H1 (cell line): ENCODE measurements at regions not wholly inside any gene's neighbourhood (a gene's known extent, or its start where the extent isn't known, plus 50 kb on each side); places are given as distances from the start of the nearest gene placed in this dataset.

Experiments
- CTCF ChIA-PET: fragments of 300-600 bp; sonication (Branson Sonifier 250); formaldehyde crosslinking; loops from one replicate; lab custom pipeline; 2021; ENCODE audit not compliant: partially characterized antibody; lab: Charles Lee
- POLR2A ChIA-PET: fragments of 300-600 bp; sonication (Branson Sonifier 250); formaldehyde crosslinking; loops from one replicate; lab custom pipeline; 2021; ENCODE audit warnings: inconsistent platforms; ENCODE audit not compliant: partially characterized antibody; lab: Charles Lee
- DNase-seq, 2 experiments: peaks; one replicate each; pipeline versions ENCODE4 v3.0.0 to v3.0.0-alpha.2; 2010 to 2022; ENCODE audit warnings: low spot score in 2 of 2, low read depth in 1 of 2, mixed read lengths in 1 of 2
- FAIRE-seq: peaks from 2 replicates; lab custom pipeline; 2011; peaks lifted over from hg19 to GRCh38; lab: Jason Lieb, UNC
- H2AFZ ChIP-seq: 2 replicates; pipeline ENCODE4 v1.8.1; 2012; ENCODE audit warnings: low read length, inconsistent platforms
- H2AK5ac ChIP-seq: 2 replicates; pipeline ENCODE4 v1.6.1; 2013; ENCODE audit warnings: low read depth, low read length
- H2BK120ac ChIP-seq: replicated peaks from 2 replicates; pipeline ENCODE3; 2013; ENCODE audit warnings: low read depth, low read length, inconsistent platforms
- H2BK12ac ChIP-seq: 2 replicates; pipeline ENCODE4 v1.6.1; 2013; ENCODE audit warnings: low read depth, low read length
- H2BK15ac ChIP-seq: 2 replicates; pipeline ENCODE4 v1.6.1; 2013; ENCODE audit warnings: low read length
- H2BK20ac ChIP-seq: 2 replicates; pipeline ENCODE4 v1.6.1; 2013; ENCODE audit warnings: low read length
- H2BK5ac ChIP-seq: 2 replicates; pipeline ENCODE4 v1.6.1; 2013; ENCODE audit warnings: low read depth, low read length
- H3K14ac ChIP-seq: 2 replicates; pipeline ENCODE4 v1.6.1; 2013; ENCODE audit warnings: inconsistent platforms; ENCODE audit not compliant: insufficient read length
- H3K18ac ChIP-seq: 2 replicates; pipeline ENCODE4 v1.6.1; 2013; ENCODE audit warnings: low read length; ENCODE audit errors: extremely low read depth
- H3K23ac ChIP-seq: 2 replicates; pipeline ENCODE4 v1.6.1; 2013; ENCODE audit warnings: inconsistent platforms; ENCODE audit not compliant: insufficient read length
- H3K23me2 ChIP-seq: 2 replicates; pipeline ENCODE4 v1.6.1; 2013; ENCODE audit warnings: low read depth, low read length
- H3K27ac ChIP-seq: 2 replicates; pipeline ENCODE4 v1.6.1; 2011; ENCODE audit warnings: low read depth, low read length, inconsistent platforms
- H3K27me3 ChIP-seq, 4 experiments: replicated peaks in 1 of 4; 1 replicate in 1 of 4; 2 replicates in 3 of 4; pipeline versions ENCODE4 v1.6.1 to v1.8.1; 2011 to 2013; ENCODE audit warnings: low read length in 3 of 4, mild to moderate bottlenecking in 3 of 4, inconsistent platforms in 2 of 4, mixed read lengths in 2 of 4, moderate library complexity in 1 of 4; ENCODE audit not compliant: control insufficient read depth in 3 of 4, insufficient read depth in 3 of 4; ENCODE audit errors: extremely low read depth in 1 of 4
- H3K36me3 ChIP-seq, 4 experiments: 2 replicates each; pipeline versions ENCODE4 v1.6.1 to v1.8.1; 2011 to 2013; ENCODE audit warnings: mild to moderate bottlenecking in 4 of 4, low read length in 3 of 4, moderate library complexity in 2 of 4, control low read depth in 1 of 4, inconsistent platforms in 1 of 4; ENCODE audit not compliant: insufficient read depth in 4 of 4, control insufficient read depth in 2 of 4
- H3K4ac ChIP-seq: replicated peaks from 2 replicates; pipeline ENCODE3; 2013; ENCODE audit warnings: low read length, low read depth, mixed read lengths, inconsistent platforms; ENCODE audit not compliant: insufficient read length
- H3K4me1 ChIP-seq, 4 experiments: replicated peaks in 1 of 4; 1 replicate in 1 of 4; 2 replicates in 3 of 4; pipeline versions ENCODE4 v1.6.1 to v1.8.1; 2011 to 2013; ENCODE audit warnings: low read length in 3 of 4, inconsistent platforms in 2 of 4, mixed read lengths in 1 of 4; ENCODE audit not compliant: insufficient read depth in 4 of 4, control insufficient read depth in 3 of 4
- H3K4me2 ChIP-seq, 2 experiments: 2 replicates each; pipeline versions ENCODE4 v1.6.1 to v1.8.1; 2011 to 2013; ENCODE audit warnings: low read depth in 2 of 2, low read length in 2 of 2, control low read depth in 1 of 2, inconsistent platforms in 1 of 2, mild to moderate bottlenecking in 1 of 2; ENCODE audit not compliant: insufficient read depth in 1 of 2
- H3K4me3 ChIP-seq, 4 experiments: fragments of 200-600, 300-600 bp in 1 of 4; sonication (generic), shearing (Covaris generic), sonication (Bioruptor Twin) in 1 of 4; 2 replicates each; pipeline versions ENCODE4 v1.5.1 to v1.8.1; 2011 to 2016; ENCODE audit warnings: low read length in 4 of 4, low read depth in 3 of 4, control low read depth in 2 of 4, inconsistent platforms in 2 of 4, mild to moderate bottlenecking in 2 of 4, mixed read lengths in 1 of 4, moderate library complexity in 1 of 4; ENCODE audit not compliant: insufficient read depth in 2 of 4; ENCODE audit errors: extremely low read depth in 1 of 4
- H3K56ac ChIP-seq: replicated peaks from 2 replicates; pipeline ENCODE3; 2013; ENCODE audit warnings: low read depth, mild to moderate bottlenecking, mixed read lengths, low read length, inconsistent platforms; ENCODE audit not compliant: insufficient read length
- H3K79me1 ChIP-seq: 2 replicates; pipeline ENCODE4 v1.6.1; 2013; ENCODE audit warnings: low read depth, low read length, control low read depth
- H3K79me2 ChIP-seq, 2 experiments: 2 replicates each; pipeline versions ENCODE4 v1.6.1 to v1.8.1; 2012 to 2013; ENCODE audit warnings: low read length in 2 of 2, mild to moderate bottlenecking in 2 of 2, inconsistent platforms in 1 of 2; ENCODE audit not compliant: insufficient read depth in 2 of 2, control insufficient read depth in 1 of 2
- H3K9ac ChIP-seq, 4 experiments: replicated peaks in 1 of 4; 1 replicate in 1 of 4; 2 replicates in 3 of 4; pipeline versions ENCODE4 v1.6.1 to v1.8.1; 2011 to 2013; ENCODE audit warnings: low read depth in 3 of 4, low read length in 3 of 4, control low read depth in 2 of 4, mild to moderate bottlenecking in 2 of 4, moderate library complexity in 2 of 4, inconsistent platforms in 1 of 4; ENCODE audit errors: extremely low read depth in 1 of 4
- H3K9me3 ChIP-seq, 2 experiments: 2 replicates each; pipeline versions ENCODE4 v1.6.1 to v1.8.1; 2012 to 2013; ENCODE audit warnings: mild to moderate bottlenecking in 2 of 2, moderate library complexity in 2 of 2, control low read depth in 1 of 2, inconsistent platforms in 1 of 2, low read depth in 1 of 2, low read length in 1 of 2, mixed read lengths in 1 of 2; ENCODE audit not compliant: insufficient read depth in 2 of 2
- H4K20me1 ChIP-seq, 2 experiments: replicated peaks in 1 of 2; 2 replicates each; pipeline versions ENCODE3 to v1.8.1; 2011 to 2013; ENCODE audit warnings: inconsistent platforms in 2 of 2, low read length in 2 of 2, mild to moderate bottlenecking in 1 of 2; ENCODE audit not compliant: insufficient read depth in 2 of 2, control insufficient read depth in 1 of 2
- H4K5ac ChIP-seq: 2 replicates; pipeline ENCODE4 v1.6.1; 2013; ENCODE audit warnings: low read length, low read depth, mixed read lengths, inconsistent platforms; ENCODE audit not compliant: insufficient read length
- H4K8ac ChIP-seq: 2 replicates; pipeline ENCODE4 v1.8.0; 2013; ENCODE audit warnings: mild to moderate bottlenecking, moderate library complexity, low read length, inconsistent platforms; ENCODE audit not compliant: insufficient read depth; ENCODE audit errors: extremely low read depth
- H4K91ac ChIP-seq: replicated peaks from 2 replicates; pipeline ENCODE3; 2013; ENCODE audit warnings: low read length, mixed read lengths, inconsistent platforms; ENCODE audit not compliant: insufficient read length
- HDAC6 ChIP-seq: IDR thresholded peaks from one replicate; pipeline ENCODE4 v1.7.1; 2012; ENCODE audit warnings: low read depth, mild to moderate bottlenecking, inconsistent platforms, low read length, moderate library complexity
- KDM5A ChIP-seq: fragments of 200-600 bp; IDR thresholded peaks from 2 replicates; pipeline ENCODE4 v1.7.1; 2012; ENCODE audit warnings: mild to moderate bottlenecking, low read length, inconsistent platforms, mixed read lengths
- POLR2A ChIP-seq, 2 experiments: IDR thresholded peaks; 1 replicate in 1 of 2; 2 replicates in 1 of 2; pipeline ENCODE4 v1.6.1; 2011; ENCODE audit warnings: low read depth in 2 of 2, low read length in 2 of 2, mild to moderate bottlenecking in 2 of 2; ENCODE audit errors: control extremely low read depth in 1 of 2
- POU5F1 ChIP-seq: IDR thresholded peaks from 2 replicates; pipeline ENCODE4 v1.6.1; 2011; ENCODE audit warnings: low read depth, mild to moderate bottlenecking, low read length, moderate library complexity
- WGBS, 2 experiments: shearing (Covaris generic) in 1 of 2; methylation state at CpG; one replicate each; pipeline versions ENCODE4 v1.1.6 to v1.1.7; 2013 to 2015; ENCODE audit warnings: low lambda C conversion rate in 2 of 2, mixed read lengths in 2 of 2, inconsistent platforms in 1 of 2, low coverage in 1 of 2, missing lambda C conversion rate in 1 of 2; ENCODE audit not compliant: insufficient replicate concordance in 2 of 2, insufficient coverage in 1 of 2, insufficient read length in 1 of 2; ENCODE audit errors: extremely low coverage in 1 of 2, missing lambda C conversion rate in 1 of 2; 5-methylcytosine and 5-hydroxymethylcytosine counted together

DNA sequence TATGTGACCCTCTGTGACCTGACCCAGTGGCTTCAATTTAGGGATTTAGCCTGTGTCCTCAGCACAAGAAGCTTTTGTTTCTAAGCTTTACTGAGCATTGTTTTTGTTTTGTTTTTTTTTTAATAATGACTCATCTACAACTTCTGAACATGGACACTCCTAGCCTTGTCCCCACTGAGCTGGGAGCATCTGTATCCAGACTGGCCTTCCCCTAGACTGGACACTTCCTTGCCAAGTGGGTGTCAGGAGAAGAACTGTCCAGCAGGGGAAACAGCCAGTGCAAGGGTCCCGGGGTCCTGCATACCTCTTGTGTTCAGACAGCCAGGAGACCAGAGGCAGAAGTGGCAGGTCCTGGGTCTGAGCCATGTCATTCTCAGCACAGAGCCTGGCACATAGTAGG, 108.6 kb downstream of the TMEM130 start:
- ChIA-PET CTCF (interaction anchor here (0.6 to 1.5 kb wide), 3 partner anchors 12 to 70 kb away, joined by 3 to 6 read pairs (median 3); no protein-coding TSS in a partner anchor), POLR2A (interaction anchor here (0.6 kb wide), 1 partner anchor 8 kb away, joined by 3 read pairs; no protein-coding TSS in a partner anchor)
- Histone ChIP-seq H3K27ac (no peak overlapping the region), H2BK12ac (no peak overlapping the region), H4K20me1 (no peaks in the 10 kb centered on the region), H3K18ac (no peak overlapping the region), H3K27me3 (no peaks in the 10 kb centered on the region), H2BK20ac (no peak overlapping the region), H4K5ac (no peak overlapping the region), H2BK5ac (no peak overlapping the region), H3K79me1 (no peaks in the 10 kb centered on the region), H3K9ac (no peak overlapping the region), H4K91ac (no peak overlapping the region), H4K8ac (no peak overlapping the region), H3K36me3 (no peaks in the 10 kb centered on the region), H2AK5ac (no peak overlapping the region), H3K4me3 (no peak overlapping the region), H3K14ac (no peak overlapping the region), H3K4ac (no peak overlapping the region), H2BK120ac (no peak overlapping the region), H3K9me3 (no peaks in the 10 kb centered on the region), H2AFZ (no peak overlapping the region), H3K79me2 (no peaks in the 10 kb centered on the region), H3K23me2 (no peaks in the 10 kb centered on the region), H3K4me2 (no peak overlapping the region), H3K56ac (no peak overlapping the region), H3K23ac (no peak overlapping the region), H3K4me1 (no peaks in the 10 kb centered on the region), H2BK15ac (no peak overlapping the region)
- no peak for TF ChIP-seq POU5F1
- no peak for TF ChIP-seq HDAC6
- TF ChIP-seq KDM5A: no peak
- no peak for TF ChIP-seq POLR2A (IDR thresholded peaks at IDR 0.05; ENCODE audit: control extremely low read depth in 1 of 2, low read depth in 2 of 2, low read length in 2 of 2)
- DNase-seq (no peak), FAIRE-seq (no peak)
- WGBS, 2 experiments: 100% methylated on average over 1 of the region's 1 CpG; no CpG with 5 or more reads in 1 of the 2 experiments
